ENCODE measurements at regions not wholly inside any gene's neighbourhood (a gene's known extent, or its start where the extent isn't known, plus 50 kb on each side); places are given as distances from the start of the nearest gene placed in this dataset.

DNA sequence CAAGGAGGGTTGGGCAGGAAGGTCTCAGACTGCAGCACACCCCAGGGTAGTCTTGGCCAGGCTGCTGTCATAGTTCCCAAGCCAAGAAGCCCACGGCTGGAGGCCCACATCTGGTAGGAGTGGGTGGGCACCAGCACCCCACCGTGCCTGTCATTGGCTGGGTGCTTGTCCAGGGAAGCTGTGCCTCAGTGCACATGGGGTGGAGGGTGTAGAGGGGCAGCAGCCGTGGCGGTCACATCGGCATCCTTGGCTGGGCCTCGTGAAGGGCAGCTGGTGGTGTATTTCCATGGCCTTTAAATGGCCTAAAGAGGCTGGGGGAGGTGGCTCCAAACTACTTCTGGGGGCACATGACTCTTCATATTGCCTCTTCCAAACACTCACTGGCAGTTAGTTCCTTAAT is 119.6 kb upstream of the USP24 start:
- ChIA-PET CTCF (no interaction called here), POLR2A (no interaction called here)
- peaks cover 2% of the 10 kb centered on the region for H3K9me3 Mint-ChIP-seq
- H3K27ac Mint-ChIP-seq: no peak overlapping the region
- no peaks in the 10 kb centered on the region; the same call in 1 of the 2 replicates for H3K27me3 Mint-ChIP-seq (ENCODE audit: low read depth)
- H3K4me1 Mint-ChIP-seq: peaks cover 5% of the 10 kb centered on the region
- H3K36me3 Mint-ChIP-seq: 0 out of 2 replicates have a peak, but pooled peaks cover under 1% of the 10 kb centered on the region
- TF ChIP-seq MYBL2 (CRISPR knock-in tag; IDR thresholded peaks at IDR 0.05) (no peak), ZNF416 (CRISPR knock-in tag; IDR thresholded peaks at IDR 0.05) (no peak), ETV6 (CRISPR knock-in tag; IDR thresholded peaks at IDR 0.05) (no peak), RELA (CRISPR knock-in tag; IDR thresholded peaks at IDR 0.05; ENCODE audit: borderline replicate concordance) (no peak), SMAD4 (CRISPR knock-in tag; IDR thresholded peaks at IDR 0.05) (no peak), EMX1 (CRISPR knock-in tag; IDR thresholded peaks at IDR 0.05) (no peak), SOX15 (CRISPR knock-in tag; IDR thresholded peaks at IDR 0.05) (no peak), NFE2L1 (CRISPR knock-in tag; IDR thresholded peaks at IDR 0.05) (no peak), CBFB (CRISPR knock-in tag; IDR thresholded peaks at IDR 0.05; ENCODE audit: low read depth) (no peak), ZNF396 (CRISPR knock-in tag; IDR thresholded peaks at IDR 0.05; ENCODE audit: borderline replicate concordance) (no peak)
- TF ChIP-seq, protein P1, sequence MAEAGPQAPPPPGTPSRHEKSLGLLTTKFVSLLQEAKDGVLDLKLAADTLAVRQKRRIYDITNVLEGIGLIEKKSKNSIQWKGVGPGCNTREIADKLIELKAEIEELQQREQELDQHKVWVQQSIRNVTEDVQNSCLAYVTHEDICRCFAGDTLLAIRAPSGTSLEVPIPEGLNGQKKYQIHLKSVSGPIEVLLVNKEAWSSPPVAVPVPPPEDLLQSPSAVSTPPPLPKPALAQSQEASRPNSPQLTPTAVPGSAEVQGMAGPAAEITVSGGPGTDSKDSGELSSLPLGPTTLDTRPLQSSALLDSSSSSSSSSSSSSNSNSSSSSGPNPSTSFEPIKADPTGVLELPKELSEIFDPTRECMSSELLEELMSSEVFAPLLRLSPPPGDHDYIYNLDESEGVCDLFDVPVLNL (CRISPR knock-in tag; IDR thresholded peaks at IDR 0.05; ENCODE audit: borderline replicate concordance, low read depth): no peak
- TF ChIP-seq, protein P2, sequence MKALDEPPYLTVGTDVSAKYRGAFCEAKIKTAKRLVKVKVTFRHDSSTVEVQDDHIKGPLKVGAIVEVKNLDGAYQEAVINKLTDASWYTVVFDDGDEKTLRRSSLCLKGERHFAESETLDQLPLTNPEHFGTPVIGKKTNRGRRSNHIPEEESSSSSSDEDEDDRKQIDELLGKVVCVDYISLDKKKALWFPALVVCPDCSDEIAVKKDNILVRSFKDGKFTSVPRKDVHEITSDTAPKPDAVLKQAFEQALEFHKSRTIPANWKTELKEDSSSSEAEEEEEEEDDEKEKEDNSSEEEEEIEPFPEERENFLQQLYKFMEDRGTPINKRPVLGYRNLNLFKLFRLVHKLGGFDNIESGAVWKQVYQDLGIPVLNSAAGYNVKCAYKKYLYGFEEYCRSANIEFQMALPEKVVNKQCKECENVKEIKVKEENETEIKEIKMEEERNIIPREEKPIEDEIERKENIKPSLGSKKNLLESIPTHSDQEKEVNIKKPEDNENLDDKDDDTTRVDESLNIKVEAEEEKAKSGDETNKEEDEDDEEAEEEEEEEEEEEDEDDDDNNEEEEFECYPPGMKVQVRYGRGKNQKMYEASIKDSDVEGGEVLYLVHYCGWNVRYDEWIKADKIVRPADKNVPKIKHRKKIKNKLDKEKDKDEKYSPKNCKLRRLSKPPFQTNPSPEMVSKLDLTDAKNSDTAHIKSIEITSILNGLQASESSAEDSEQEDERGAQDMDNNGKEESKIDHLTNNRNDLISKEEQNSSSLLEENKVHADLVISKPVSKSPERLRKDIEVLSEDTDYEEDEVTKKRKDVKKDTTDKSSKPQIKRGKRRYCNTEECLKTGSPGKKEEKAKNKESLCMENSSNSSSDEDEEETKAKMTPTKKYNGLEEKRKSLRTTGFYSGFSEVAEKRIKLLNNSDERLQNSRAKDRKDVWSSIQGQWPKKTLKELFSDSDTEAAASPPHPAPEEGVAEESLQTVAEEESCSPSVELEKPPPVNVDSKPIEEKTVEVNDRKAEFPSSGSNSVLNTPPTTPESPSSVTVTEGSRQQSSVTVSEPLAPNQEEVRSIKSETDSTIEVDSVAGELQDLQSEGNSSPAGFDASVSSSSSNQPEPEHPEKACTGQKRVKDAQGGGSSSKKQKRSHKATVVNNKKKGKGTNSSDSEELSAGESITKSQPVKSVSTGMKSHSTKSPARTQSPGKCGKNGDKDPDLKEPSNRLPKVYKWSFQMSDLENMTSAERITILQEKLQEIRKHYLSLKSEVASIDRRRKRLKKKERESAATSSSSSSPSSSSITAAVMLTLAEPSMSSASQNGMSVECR (CRISPR knock-in tag; IDR thresholded peaks at IDR 0.05; ENCODE audit: borderline replicate concordance): no peak
- TF ChIP-seq, protein P3, sequence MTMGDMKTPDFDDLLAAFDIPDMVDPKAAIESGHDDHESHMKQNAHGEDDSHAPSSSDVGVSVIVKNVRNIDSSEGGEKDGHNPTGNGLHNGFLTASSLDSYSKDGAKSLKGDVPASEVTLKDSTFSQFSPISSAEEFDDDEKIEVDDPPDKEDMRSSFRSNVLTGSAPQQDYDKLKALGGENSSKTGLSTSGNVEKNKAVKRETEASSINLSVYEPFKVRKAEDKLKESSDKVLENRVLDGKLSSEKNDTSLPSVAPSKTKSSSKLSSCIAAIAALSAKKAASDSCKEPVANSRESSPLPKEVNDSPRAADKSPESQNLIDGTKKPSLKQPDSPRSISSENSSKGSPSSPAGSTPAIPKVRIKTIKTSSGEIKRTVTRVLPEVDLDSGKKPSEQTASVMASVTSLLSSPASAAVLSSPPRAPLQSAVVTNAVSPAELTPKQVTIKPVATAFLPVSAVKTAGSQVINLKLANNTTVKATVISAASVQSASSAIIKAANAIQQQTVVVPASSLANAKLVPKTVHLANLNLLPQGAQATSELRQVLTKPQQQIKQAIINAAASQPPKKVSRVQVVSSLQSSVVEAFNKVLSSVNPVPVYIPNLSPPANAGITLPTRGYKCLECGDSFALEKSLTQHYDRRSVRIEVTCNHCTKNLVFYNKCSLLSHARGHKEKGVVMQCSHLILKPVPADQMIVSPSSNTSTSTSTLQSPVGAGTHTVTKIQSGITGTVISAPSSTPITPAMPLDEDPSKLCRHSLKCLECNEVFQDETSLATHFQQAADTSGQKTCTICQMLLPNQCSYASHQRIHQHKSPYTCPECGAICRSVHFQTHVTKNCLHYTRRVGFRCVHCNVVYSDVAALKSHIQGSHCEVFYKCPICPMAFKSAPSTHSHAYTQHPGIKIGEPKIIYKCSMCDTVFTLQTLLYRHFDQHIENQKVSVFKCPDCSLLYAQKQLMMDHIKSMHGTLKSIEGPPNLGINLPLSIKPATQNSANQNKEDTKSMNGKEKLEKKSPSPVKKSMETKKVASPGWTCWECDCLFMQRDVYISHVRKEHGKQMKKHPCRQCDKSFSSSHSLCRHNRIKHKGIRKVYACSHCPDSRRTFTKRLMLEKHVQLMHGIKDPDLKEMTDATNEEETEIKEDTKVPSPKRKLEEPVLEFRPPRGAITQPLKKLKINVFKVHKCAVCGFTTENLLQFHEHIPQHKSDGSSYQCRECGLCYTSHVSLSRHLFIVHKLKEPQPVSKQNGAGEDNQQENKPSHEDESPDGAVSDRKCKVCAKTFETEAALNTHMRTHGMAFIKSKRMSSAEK (CRISPR knock-in tag; IDR thresholded peaks at IDR 0.05; ENCODE audit: borderline replicate concordance): no peak
- TF ChIP-seq, protein P4, sequence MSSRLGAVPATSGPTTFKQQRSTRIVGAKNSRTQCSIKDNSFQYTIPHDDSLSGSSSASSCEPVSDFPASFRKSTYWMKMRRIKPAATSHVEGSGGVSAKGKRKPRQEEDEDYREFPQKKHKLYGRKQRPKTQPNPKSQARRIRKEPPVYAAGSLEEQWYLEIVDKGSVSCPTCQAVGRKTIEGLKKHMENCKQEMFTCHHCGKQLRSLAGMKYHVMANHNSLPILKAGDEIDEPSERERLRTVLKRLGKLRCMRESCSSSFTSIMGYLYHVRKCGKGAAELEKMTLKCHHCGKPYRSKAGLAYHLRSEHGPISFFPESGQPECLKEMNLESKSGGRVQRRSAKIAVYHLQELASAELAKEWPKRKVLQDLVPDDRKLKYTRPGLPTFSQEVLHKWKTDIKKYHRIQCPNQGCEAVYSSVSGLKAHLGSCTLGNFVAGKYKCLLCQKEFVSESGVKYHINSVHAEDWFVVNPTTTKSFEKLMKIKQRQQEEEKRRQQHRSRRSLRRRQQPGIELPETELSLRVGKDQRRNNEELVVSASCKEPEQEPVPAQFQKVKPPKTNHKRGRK (CRISPR knock-in tag; IDR thresholded peaks at IDR 0.05; ENCODE audit: borderline replicate concordance): no peak
- H3K4me3 Mint-ChIP-seq: no peak overlapping the region
- no peak for DNase-seq (ENCODE audit: low spot score)
- no peak for ATAC-seq

DNA sequence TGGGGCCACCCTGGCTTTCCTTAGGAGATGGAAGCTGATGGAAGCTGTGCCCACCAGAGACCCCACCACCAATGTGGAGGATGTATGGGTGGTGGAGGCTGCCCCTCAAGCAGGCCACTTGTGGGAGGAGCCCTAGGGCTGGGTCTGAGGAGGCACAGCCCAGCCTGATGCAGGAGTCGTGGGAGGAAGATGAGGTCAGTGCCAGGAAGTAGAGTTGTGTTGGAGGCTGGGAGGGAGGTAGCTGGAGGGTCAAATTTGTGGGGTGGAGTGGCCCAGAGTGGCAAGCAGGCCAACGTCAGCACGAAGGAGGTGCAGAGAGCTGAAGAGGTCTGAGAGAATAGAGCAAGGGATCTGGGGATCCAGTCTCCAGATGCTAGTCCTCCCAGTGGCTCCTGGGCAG is 119.0 kb upstream of the USP24 start:
- Mint-ChIP-seq H3K4me3 (no peak overlapping the region), H3K4me1 (peaks cover 12% of the 10 kb centered on the region), H3K27me3 (ENCODE audit: low read depth) (no peaks in the 10 kb centered on the region; the same call in 1 of the 2 replicates), H3K9me3 (no peaks in the 10 kb centered on the region), H3K36me3 (no peaks in the 10 kb centered on the region), H3K27ac (no peak overlapping the region)
- TF ChIP-seq, protein P5, sequence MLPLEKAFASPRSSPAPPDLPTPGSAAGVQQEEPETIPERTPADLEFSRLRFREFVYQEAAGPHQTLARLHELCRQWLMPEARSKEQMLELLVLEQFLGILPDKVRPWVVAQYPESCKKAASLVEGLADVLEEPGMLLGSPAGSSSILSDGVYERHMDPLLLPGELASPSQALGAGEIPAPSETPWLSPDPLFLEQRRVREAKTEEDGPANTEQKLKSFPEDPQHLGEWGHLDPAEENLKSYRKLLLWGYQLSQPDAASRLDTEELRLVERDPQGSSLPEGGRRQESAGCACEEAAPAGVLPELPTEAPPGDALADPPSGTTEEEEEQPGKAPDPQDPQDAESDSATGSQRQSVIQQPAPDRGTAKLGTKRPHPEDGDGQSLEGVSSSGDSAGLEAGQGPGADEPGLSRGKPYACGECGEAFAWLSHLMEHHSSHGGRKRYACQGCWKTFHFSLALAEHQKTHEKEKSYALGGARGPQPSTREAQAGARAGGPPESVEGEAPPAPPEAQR (CRISPR knock-in tag; IDR thresholded peaks at IDR 0.05): no peak
- TF ChIP-seq ZNF671 (CRISPR knock-in tag; IDR thresholded peaks at IDR 0.05) (no peak), FOXK1 (CRISPR knock-in tag; IDR thresholded peaks at IDR 0.05) (no peak)
- TF ChIP-seq, protein P6, sequence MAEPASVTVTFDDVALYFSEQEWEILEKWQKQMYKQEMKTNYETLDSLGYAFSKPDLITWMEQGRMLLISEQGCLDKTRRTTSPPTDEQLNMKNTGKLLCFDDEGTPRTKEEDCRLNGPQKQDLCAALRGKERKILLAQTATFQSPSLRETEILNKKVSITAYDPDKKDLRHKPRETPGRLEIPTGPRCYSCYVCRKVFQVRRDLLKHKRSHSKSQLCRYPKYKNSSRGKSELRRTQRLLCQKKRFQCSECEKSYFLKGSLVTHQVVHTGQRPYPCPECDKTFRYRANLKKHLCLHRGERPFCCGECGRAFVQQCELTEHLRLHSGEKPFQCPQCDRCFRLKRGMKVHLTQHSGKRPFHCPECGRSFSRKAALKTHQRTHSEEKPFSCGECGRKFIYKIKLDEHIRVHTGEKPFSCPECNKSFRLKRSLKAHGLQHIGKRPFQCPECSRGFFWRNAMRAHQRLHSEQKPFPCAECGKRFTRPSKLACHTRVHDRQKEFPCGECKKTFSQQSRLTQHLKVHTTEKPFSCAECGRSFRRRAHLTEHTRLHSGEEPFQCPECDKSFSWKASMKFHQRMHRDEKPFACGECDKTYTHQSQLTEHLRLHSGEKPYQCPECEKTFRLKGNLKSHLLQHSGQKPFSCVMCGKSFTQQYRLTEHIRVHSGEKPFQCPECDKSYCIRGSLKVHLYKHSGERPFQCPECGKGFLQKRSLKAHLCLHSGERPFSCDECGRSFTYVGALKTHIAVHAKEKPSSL (CRISPR knock-in tag; conservative IDR thresholded peaks at IDR 0.05): no peak
- TF ChIP-seq, protein P7, sequence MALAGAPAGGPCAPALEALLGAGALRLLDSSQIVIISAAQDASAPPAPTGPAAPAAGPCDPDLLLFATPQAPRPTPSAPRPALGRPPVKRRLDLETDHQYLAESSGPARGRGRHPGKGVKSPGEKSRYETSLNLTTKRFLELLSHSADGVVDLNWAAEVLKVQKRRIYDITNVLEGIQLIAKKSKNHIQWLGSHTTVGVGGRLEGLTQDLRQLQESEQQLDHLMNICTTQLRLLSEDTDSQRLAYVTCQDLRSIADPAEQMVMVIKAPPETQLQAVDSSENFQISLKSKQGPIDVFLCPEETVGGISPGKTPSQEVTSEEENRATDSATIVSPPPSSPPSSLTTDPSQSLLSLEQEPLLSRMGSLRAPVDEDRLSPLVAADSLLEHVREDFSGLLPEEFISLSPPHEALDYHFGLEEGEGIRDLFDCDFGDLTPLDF (CRISPR knock-in tag; IDR thresholded peaks at IDR 0.05): no peak
- DNase-seq (ENCODE audit: low spot score): no peak
- ChIA-PET CTCF (no interaction called here), POLR2A (no interaction called here)
- no peak for ATAC-seq
